22Rv1 (cell line): ENCODE measurements at regions not wholly inside any gene's neighbourhood (a gene's known extent, or its start where the extent isn't known, plus 50 kb on each side); places are given as distances from the start of the nearest gene placed in this dataset.

Experiments
- H3K27ac ChIP-seq: fragments of 450-650 bp; 2 replicates; pipeline ENCODE4 v1.5.1; 2017
- CTCF ChIP-seq: fragments of 450-650 bp; IDR thresholded peaks from 2 replicates; pipeline ENCODE4 v1.5.1; 2017; ENCODE audit warnings: mild to moderate bottlenecking
- ZFX ChIP-seq: fragments of 450-650 bp; IDR thresholded peaks from 2 replicates; pipeline ENCODE4 v1.6.1; 2017; ENCODE audit warnings: antibody characterized with exemption, borderline replicate concordance

GRCh38 chr2:7952046-7952745, 729.7 kb upstream of the ID2 start:
- no peak overlapping the region for H3K27ac ChIP-seq
- TF ChIP-seq CTCF (no peak), ZFX (no peak)

GRCh38 chr2:7953195-7953594, 728.7 kb upstream of the ID2 start:
- H3K27ac ChIP-seq: no peak overlapping the region

GRCh38 chr2:7954234-7954633, 727.6 kb upstream of the ID2 start:
- TF ChIP-seq ZFX: no peak
- TF ChIP-seq CTCF: no peak
- no peak overlapping the region for H3K27ac ChIP-seq

More at GRCh38 chr2:7953195-7953594, 728.7 kb upstream of the ID2 start:
- TF ChIP-seq CTCF (no peak), ZFX (no peak)

GRCh38 chr2:7956126-7956689, 725.6 kb upstream of the ID2 start:
- TF ChIP-seq ZFX: no peak
- H3K27ac ChIP-seq: no peak overlapping the region

- TF ChIP-seq CTCF (no peak), ZFX (no peak)
- H3K27ac ChIP-seq: no peak overlapping the region
These were observed 720.3 kb upstream of the ID2 start for GRCh38 chr2:7961550-7961949.

- TF ChIP-seq ZFX: no peak
- TF ChIP-seq CTCF: no peak
- no peak overlapping the region for H3K27ac ChIP-seq
These were observed 719.7 kb upstream of the ID2 start for GRCh38 chr2:7962161-7962560.

- TF ChIP-seq ZFX: no peak
- no peak for TF ChIP-seq CTCF
- H3K27ac ChIP-seq: no peak overlapping the region
These were observed 718.1 kb upstream of the ID2 start for GRCh38 chr2:7963787-7964186.

GRCh38 chr2:7966032-7966431, 715.8 kb upstream of the ID2 start:
- TF ChIP-seq CTCF: no peak
- TF ChIP-seq ZFX: no peak
- no peak overlapping the region for H3K27ac ChIP-seq
